ENCODE measurements at regions not wholly inside any gene's neighbourhood (a gene's known extent, or its start where the extent isn't known, plus 50 kb on each side); places are given as distances from the start of the nearest gene placed in this dataset.

- TF ChIP-seq POLR2AphosphoS5 (IDR thresholded peaks at IDR 0.05; ENCODE audit: low read depth, low read length) (no peak), TCF7L2 (IDR thresholded peaks at IDR 0.05; ENCODE audit: low read depth, low read length) (no peak)
- TF ChIP-seq, protein P1, sequence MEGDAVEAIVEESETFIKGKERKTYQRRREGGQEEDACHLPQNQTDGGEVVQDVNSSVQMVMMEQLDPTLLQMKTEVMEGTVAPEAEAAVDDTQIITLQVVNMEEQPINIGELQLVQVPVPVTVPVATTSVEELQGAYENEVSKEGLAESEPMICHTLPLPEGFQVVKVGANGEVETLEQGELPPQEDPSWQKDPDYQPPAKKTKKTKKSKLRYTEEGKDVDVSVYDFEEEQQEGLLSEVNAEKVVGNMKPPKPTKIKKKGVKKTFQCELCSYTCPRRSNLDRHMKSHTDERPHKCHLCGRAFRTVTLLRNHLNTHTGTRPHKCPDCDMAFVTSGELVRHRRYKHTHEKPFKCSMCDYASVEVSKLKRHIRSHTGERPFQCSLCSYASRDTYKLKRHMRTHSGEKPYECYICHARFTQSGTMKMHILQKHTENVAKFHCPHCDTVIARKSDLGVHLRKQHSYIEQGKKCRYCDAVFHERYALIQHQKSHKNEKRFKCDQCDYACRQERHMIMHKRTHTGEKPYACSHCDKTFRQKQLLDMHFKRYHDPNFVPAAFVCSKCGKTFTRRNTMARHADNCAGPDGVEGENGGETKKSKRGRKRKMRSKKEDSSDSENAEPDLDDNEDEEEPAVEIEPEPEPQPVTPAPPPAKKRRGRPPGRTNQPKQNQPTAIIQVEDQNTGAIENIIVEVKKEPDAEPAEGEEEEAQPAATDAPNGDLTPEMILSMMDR (IDR thresholded peaks at IDR 0.05) = no peak
Measured at GRCh38 chr17:83028851-83029250, 50.6 kb upstream of the METRNL start.
